Stimulated activated CD4-positive, alpha-beta T cell treated with anti-CD3 and anti-CD28 coated beads, Interleukin-15, amount 100 ng/mL, for 48 hours (primary cell): ENCODE measurements at regions not wholly inside any gene's neighbourhood (a gene's known extent, or its start where the extent isn't known, plus 50 kb on each side); places are given as distances from the start of the nearest gene placed in this dataset.
"Not testable (repeated sequence)": the region's sequence is repeated elsewhere in the genome, so short reads cannot be mapped to it uniquely, and the experiment has no call there.

ENCODE experiments used
- DNase-seq, 2 donors: peaks; one replicate each; pipeline ENCODE4 v3.0.0-alpha.2; 2020; ENCODE audit warnings: low read depth in 2 of 2

- DNase-seq = no peak
Measured at GRCh38 chr1:115453666-115454065, 115.6 kb upstream of the NGF start.

GRCh38 chr1:115452600-115453329 is 114.7 kb upstream of the NGF start:
- DNase-seq = no peak

GRCh38 chr1:115450501-115451040 is 112.5 kb upstream of the NGF start:
- DNase-seq = no peak

GRCh38 chr1:115448282-115449044 is 110.4 kb upstream of the NGF start:
- DNase-seq = no peak

- no peak for DNase-seq
Measured at GRCh38 chr1:115447672-115448071, 109.6 kb upstream of the NGF start.

- no peak for DNase-seq
Measured at GRCh38 chr1:115445090-115445489, 107.0 kb upstream of the NGF start.

- no peak for DNase-seq
Measured at GRCh38 chr1:115440733-115441132, 102.7 kb upstream of the NGF start.

GRCh38 chr1:115439520-115439919 is 101.5 kb upstream of the NGF start:
- DNase-seq = not testable (repeated sequence)

GRCh38 chr1:115437196-115437595 is 99.1 kb upstream of the NGF start:
- DNase-seq = no peak

GRCh38 chr1:115436596-115436995 is 98.5 kb upstream of the NGF start:
- DNase-seq = no peak

GRCh38 chr1:115433483-115433882 is 95.4 kb upstream of the NGF start:
- no peak for DNase-seq

GRCh38 chr1:115432061-115432460 is 94.0 kb upstream of the NGF start:
- no peak for DNase-seq

GRCh38 chr1:115430441-115431158 is 92.6 kb upstream of the NGF start:
- DNase-seq = no peak

- DNase-seq = no peak
Measured at GRCh38 chr1:115429884-115430283, 91.8 kb upstream of the NGF start.

GRCh38 chr1:115429241-115429640 is 91.2 kb upstream of the NGF start:
- DNase-seq = no peak

- no peak for DNase-seq
Measured at GRCh38 chr1:115428676-115429075, 90.6 kb upstream of the NGF start.

GRCh38 chr1:115428256-115428655 is 90.2 kb upstream of the NGF start:
- no peak for DNase-seq

GRCh38 chr1:115426956-115427355 is 88.9 kb upstream of the NGF start:
- DNase-seq = no peak

- DNase-seq = no peak
Measured at GRCh38 chr1:115426231-115426771, 88.3 kb upstream of the NGF start.

- DNase-seq = no peak
Measured at GRCh38 chr1:115425442-115425841, 87.4 kb upstream of the NGF start.

- no peak for DNase-seq
Measured at GRCh38 chr1:115423776-115424175, 85.7 kb upstream of the NGF start.

GRCh38 chr1:115419571-115419970 is 81.5 kb upstream of the NGF start:
- no peak for DNase-seq
